HL-60 (cell line): ENCODE measurements at regions not wholly inside any gene's neighbourhood (a gene's known extent, or its start where the extent isn't known, plus 50 kb on each side); places are given as distances from the start of the nearest gene placed in this dataset.

ENCODE experiments used
- DNase-seq, 2 experiments: peaks; one replicate each; pipeline ENCODE4 v3.0.0-alpha.2; 2010 to 2020; ENCODE audit warnings: low read depth in 1 of 2, low spot score in 1 of 2
- H3K27ac ChIP-seq: fragments of 250-450 bp; sonication (Bioruptor Pico); replicated peaks from 2 replicates; pipeline ENCODE4 v1.5.1; 2020; ENCODE audit warnings: mild to moderate bottlenecking, moderate library complexity
- H3K27me3 ChIP-seq: fragments of 250-450 bp; sonication (Bioruptor Pico); 2 replicates; pipeline ENCODE4 v1.5.1; 2021; ENCODE audit warnings: mild to moderate bottlenecking, moderate library complexity; ENCODE audit not compliant: insufficient read depth, poor library complexity, severe bottlenecking
- H3K4me3 ChIP-seq: replicated peaks from 2 replicates; pipeline ENCODE4 v1.5.1; 2011; ENCODE audit warnings: mild to moderate bottlenecking, control low read depth, low read length; ENCODE audit not compliant: insufficient read depth
- GABPA ChIP-seq: IDR thresholded peaks from 2 replicates; pipeline ENCODE4 v1.6.1; 2012; ENCODE audit warnings: low read depth
- POLR2AphosphoS5 ChIP-seq: IDR thresholded peaks from 2 replicates; pipeline ENCODE4 v1.6.1; 2012; ENCODE audit warnings: low read depth
- REST ChIP-seq: IDR thresholded peaks from 2 replicates; pipeline ENCODE4 v1.6.1; 2012; ENCODE audit warnings: low read depth; ENCODE audit not compliant: insufficient replicate concordance
- SPI1 ChIP-seq: IDR thresholded peaks from 2 replicates; pipeline ENCODE4 v1.6.1; 2012; ENCODE audit warnings: low read depth, mild to moderate bottlenecking, borderline replicate concordance
- TF ChIP-seq, protein P1 (sequence below): IDR thresholded peaks from one replicate; pipeline ENCODE4 v1.5.1; 2011; ENCODE audit warnings: low read length, control low read depth, inconsistent platforms; ENCODE audit not compliant: insufficient read depth

- H3K27me3 ChIP-seq = no peaks in the 10 kb centered on the region
- TF ChIP-seq REST (no peak), GABPA (no peak), SPI1 (no peak), POLR2AphosphoS5 (no peak)
- TF ChIP-seq, protein P1, sequence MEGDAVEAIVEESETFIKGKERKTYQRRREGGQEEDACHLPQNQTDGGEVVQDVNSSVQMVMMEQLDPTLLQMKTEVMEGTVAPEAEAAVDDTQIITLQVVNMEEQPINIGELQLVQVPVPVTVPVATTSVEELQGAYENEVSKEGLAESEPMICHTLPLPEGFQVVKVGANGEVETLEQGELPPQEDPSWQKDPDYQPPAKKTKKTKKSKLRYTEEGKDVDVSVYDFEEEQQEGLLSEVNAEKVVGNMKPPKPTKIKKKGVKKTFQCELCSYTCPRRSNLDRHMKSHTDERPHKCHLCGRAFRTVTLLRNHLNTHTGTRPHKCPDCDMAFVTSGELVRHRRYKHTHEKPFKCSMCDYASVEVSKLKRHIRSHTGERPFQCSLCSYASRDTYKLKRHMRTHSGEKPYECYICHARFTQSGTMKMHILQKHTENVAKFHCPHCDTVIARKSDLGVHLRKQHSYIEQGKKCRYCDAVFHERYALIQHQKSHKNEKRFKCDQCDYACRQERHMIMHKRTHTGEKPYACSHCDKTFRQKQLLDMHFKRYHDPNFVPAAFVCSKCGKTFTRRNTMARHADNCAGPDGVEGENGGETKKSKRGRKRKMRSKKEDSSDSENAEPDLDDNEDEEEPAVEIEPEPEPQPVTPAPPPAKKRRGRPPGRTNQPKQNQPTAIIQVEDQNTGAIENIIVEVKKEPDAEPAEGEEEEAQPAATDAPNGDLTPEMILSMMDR = no peak
- DNase-seq = no peak
- H3K27ac ChIP-seq = no peak overlapping the region
- no peak overlapping the region for H3K4me3 ChIP-seq
These were observed 50.3 kb upstream of the KITLG start for GRCh38 chr12:88630561-88630960.
